Nephron progenitor cell (in vitro differentiated cells): ENCODE measurements at regions not wholly inside any gene's neighbourhood (a gene's known extent, or its start where the extent isn't known, plus 50 kb on each side); places are given as distances from the start of the nearest gene placed in this dataset.
"Not testable (repeated sequence)": the region's sequence is repeated elsewhere in the genome, so short reads cannot be mapped to it uniquely, and the experiment has no call there.

Experiments used
- DNase-seq: peaks from one replicate; pipeline ENCODE4 v3.0.0; 2021
- H3K27ac Mint-ChIP-seq: 2 replicates; pipeline ENCODE4 v1.8.0; 2021; ENCODE audit warnings: mild to moderate bottlenecking, moderate library complexity, mixed read lengths
- H3K27me3 Mint-ChIP-seq: 2 replicates; pipeline ENCODE4 v1.8.0; 2021; ENCODE audit warnings: mild to moderate bottlenecking, low read depth, mixed read lengths; ENCODE audit not compliant: poor library complexity
- H3K36me3 Mint-ChIP-seq: 2 replicates; pipeline ENCODE4 v1.8.0; 2021; ENCODE audit warnings: low read depth, mixed read lengths
- H3K4me1 Mint-ChIP-seq: 2 replicates; pipeline ENCODE4 v1.8.0; 2021; ENCODE audit warnings: mixed read lengths
- H3K4me3 Mint-ChIP-seq: 2 replicates; pipeline ENCODE4 v1.8.0; 2021; ENCODE audit warnings: mild to moderate bottlenecking, moderate library complexity, mixed read lengths
- H3K9me3 Mint-ChIP-seq: 2 replicates; pipeline ENCODE4 v1.8.0; 2021; ENCODE audit warnings: mild to moderate bottlenecking, moderate library complexity, mixed read lengths
- CTCF ChIP-seq: fragments of 200-600 bp; sonication (generic); IDR thresholded peaks from 2 replicates; pipeline ENCODE4 v1.5.0; 2021; ENCODE audit warnings: antibody characterized with exemption

- no peaks in the 10 kb centered on the region for H3K9me3 Mint-ChIP-seq
- no peaks in the 10 kb centered on the region for H3K27me3 Mint-ChIP-seq
- H3K27ac Mint-ChIP-seq, result no peak overlapping the region
- H3K4me1 Mint-ChIP-seq, result peaks cover 5% of the 10 kb centered on the region
- DNase-seq, result no peak
- no peak for TF ChIP-seq CTCF
- H3K4me3 Mint-ChIP-seq, result no peak overlapping the region
- H3K36me3 Mint-ChIP-seq, result no peaks in the 10 kb centered on the region
These were observed 1081.9 kb downstream of the FAT4 start for GRCh38 chr4:126396703-126397102.

- H3K27me3 Mint-ChIP-seq, result no peaks in the 10 kb centered on the region
- no peak overlapping the region for H3K4me3 Mint-ChIP-seq
- no peak overlapping the region for H3K27ac Mint-ChIP-seq
- no peak for TF ChIP-seq CTCF
- DNase-seq, result no peak
- H3K36me3 Mint-ChIP-seq, result peaks cover 10% of the 10 kb centered on the region
- peaks cover 35% of the 10 kb centered on the region for H3K9me3 Mint-ChIP-seq
- no peaks in the 10 kb centered on the region for H3K4me1 Mint-ChIP-seq
These were observed 1089.8 kb downstream of the FAT4 start for GRCh38 chr4:126404549-126404948.

GRCh38 chr4:126405369-126405982 lies 1090.7 kb downstream of the FAT4 start:
- Mint-ChIP-seq H3K4me1 (no peaks in the 10 kb centered on the region), H3K36me3 (peaks cover 10% of the 10 kb centered on the region), H3K27me3 (no peaks in the 10 kb centered on the region), H3K9me3 (peaks cover 35% of the 10 kb centered on the region), H3K4me3 (no peak overlapping the region), H3K27ac (no peak overlapping the region)
- DNase-seq, result no peak
- TF ChIP-seq CTCF, result peak; percentile 35

GRCh38 chr4:126409746-126410145 lies 1095.0 kb downstream of the FAT4 start:
- no peak for TF ChIP-seq CTCF
- Mint-ChIP-seq H3K27me3 (no peaks in the 10 kb centered on the region), H3K27ac (no peak overlapping the region), H3K4me3 (no peak overlapping the region), H3K9me3 (peaks cover 31% of the 10 kb centered on the region), H3K4me1 (no peaks in the 10 kb centered on the region), H3K36me3 (peaks cover 10% of the 10 kb centered on the region)
- DNase-seq, result no peak

- DNase-seq, result no peak
- peaks cover 10% of the 10 kb centered on the region for H3K36me3 Mint-ChIP-seq
- no peak overlapping the region for H3K27ac Mint-ChIP-seq
- no peak for TF ChIP-seq CTCF
- H3K27me3 Mint-ChIP-seq, result no peaks in the 10 kb centered on the region
- peaks cover 22% of the 10 kb centered on the region for H3K9me3 Mint-ChIP-seq
- no peaks in the 10 kb centered on the region for H3K4me1 Mint-ChIP-seq
- H3K4me3 Mint-ChIP-seq, result no peak overlapping the region
These were observed 1096.3 kb downstream of the FAT4 start for GRCh38 chr4:126411047-126411446.

GRCh38 chr4:126412310-126412709 lies 1097.6 kb downstream of the FAT4 start:
- H3K27me3 Mint-ChIP-seq, H3K4me1 Mint-ChIP-seq, DNase-seq, H3K36me3 Mint-ChIP-seq, H3K4me3 Mint-ChIP-seq, H3K27ac Mint-ChIP-seq: not testable (repeated sequence)
- H3K9me3 Mint-ChIP-seq, result peaks cover 11% of the 10 kb centered on the region
